ENCODE measurements at regions not wholly inside any gene's neighbourhood (a gene's known extent, or its start where the extent isn't known, plus 50 kb on each side); places are given as distances from the start of the nearest gene placed in this dataset.

GRCh38 chr10:124302951-124303505, 115.7 kb downstream of the OAT start:
- no peak for DNase-seq (ENCODE audit: low read depth)

- no peak for DNase-seq (ENCODE audit: low read depth)
These were observed 117.0 kb downstream of the OAT start for GRCh38 chr10:124301736-124302135.

- DNase-seq (ENCODE audit: low read depth) = no peak
These were observed 118.0 kb downstream of the OAT start for GRCh38 chr10:124300735-124301134.

- no peak for DNase-seq (ENCODE audit: low read depth)
These were observed 118.5 kb downstream of the OAT start for GRCh38 chr10:124300224-124300623.

- DNase-seq (ENCODE audit: low read depth) = no peak
These were observed 119.0 kb downstream of the OAT start for GRCh38 chr10:124299696-124300095.

GRCh38 chr10:124298891-124299290, 119.8 kb downstream of the OAT start:
- DNase-seq (ENCODE audit: low read depth) = no peak

GRCh38 chr10:124296813-124297788, 121.6 kb downstream of the OAT start:
- DNase-seq (ENCODE audit: low read depth) = no peak

- DNase-seq (ENCODE audit: low read depth) = no peak
These were observed 122.5 kb downstream of the OAT start for GRCh38 chr10:124296121-124296812.

GRCh38 chr10:124294811-124295770, 123.6 kb downstream of the OAT start:
- no peak for DNase-seq (ENCODE audit: low read depth)

GRCh38 chr10:124293616-124294449, 124.9 kb downstream of the OAT start:
- DNase-seq (ENCODE audit: low read depth) = no peak

- DNase-seq (ENCODE audit: low read depth) = no peak
These were observed 125.7 kb downstream of the OAT start for GRCh38 chr10:124292911-124293615.

GRCh38 chr10:124291001-124291701, 127.6 kb downstream of the OAT start:
- DNase-seq (ENCODE audit: low read depth) = no peak

- peak; percentile 11 for DNase-seq (ENCODE audit: low read depth)
These were observed 128.6 kb downstream of the OAT start for GRCh38 chr10:124289851-124290795.

GRCh38 chr10:124288928-124289850, 129.5 kb downstream of the OAT start:
- DNase-seq (ENCODE audit: low read depth) = no peak

- DNase-seq (ENCODE audit: low read depth) = no peak
These were observed 130.2 kb downstream of the OAT start for GRCh38 chr10:124288486-124288885.

GRCh38 chr10:124287791-124288190, 130.9 kb downstream of the OAT start:
- no peak for DNase-seq (ENCODE audit: low read depth)

GRCh38 chr10:124287071-124287685, 131.5 kb downstream of the OAT start:
- no peak for DNase-seq (ENCODE audit: low read depth)

Measured in non-pigmented ciliary epithelial cell (primary cell).